Epithelial cell of esophagus (primary cell): ENCODE measurements at regions not wholly inside any gene's neighbourhood (a gene's known extent, or its start where the extent isn't known, plus 50 kb on each side); places are given as distances from the start of the nearest gene placed in this dataset.
"Not testable (repeated sequence)": the region's sequence is repeated elsewhere in the genome, so short reads cannot be mapped to it uniquely, and the experiment has no call there.

ENCODE experiments used
- DNase-seq: peaks from one replicate; pipeline ENCODE4 v3.0.0; 2010; ENCODE audit warnings: low read depth
- H3K4me3 ChIP-seq: 2 replicates; pipeline ENCODE4 v1.5.1; 2011; ENCODE audit warnings: mild to moderate bottlenecking, low read length, control low read depth
- TF ChIP-seq, protein P1 (sequence below): IDR thresholded peaks from 2 replicates; pipeline ENCODE4 v1.5.1; 2011; ENCODE audit warnings: low read depth, mild to moderate bottlenecking, low read length, control low read depth, inconsistent platforms; ENCODE audit not compliant: insufficient read depth; ENCODE audit errors: missing control alignments

DNA sequence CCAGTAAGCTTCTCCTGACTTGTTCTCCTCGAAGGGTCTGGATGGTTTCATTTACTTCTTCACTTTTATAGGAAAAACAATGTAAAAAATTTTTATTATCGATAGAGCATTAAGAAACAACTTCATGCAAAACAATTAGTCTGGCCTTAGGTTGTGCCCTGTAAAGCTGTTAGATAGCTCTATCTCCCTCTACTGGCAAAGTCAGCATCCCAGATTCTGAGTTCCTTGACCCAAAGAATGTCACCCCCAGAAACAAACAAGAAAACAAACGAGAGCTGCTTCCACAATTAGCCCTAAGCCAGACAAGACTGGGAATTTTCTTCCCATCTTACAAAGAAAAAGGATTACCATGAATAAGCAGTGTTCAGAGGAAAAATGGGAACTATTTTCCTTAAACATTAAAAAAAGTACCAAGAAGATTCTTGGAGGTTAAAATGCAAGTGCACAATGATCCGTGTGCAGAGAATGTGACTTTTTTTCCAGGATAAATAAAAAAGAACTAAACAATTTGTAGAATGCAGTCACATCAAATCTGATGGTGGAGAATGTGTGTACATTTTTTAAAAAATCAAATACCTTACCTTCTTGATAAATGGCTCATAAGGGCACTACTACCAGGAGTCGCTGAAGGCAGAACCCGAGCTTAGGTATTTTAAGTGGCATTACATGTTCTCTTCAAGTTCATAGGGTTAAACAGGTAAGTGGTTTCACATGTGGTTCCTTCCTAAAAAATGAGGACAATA, 293.2 kb downstream of the FBXO8 start:
- TF ChIP-seq, protein P1, sequence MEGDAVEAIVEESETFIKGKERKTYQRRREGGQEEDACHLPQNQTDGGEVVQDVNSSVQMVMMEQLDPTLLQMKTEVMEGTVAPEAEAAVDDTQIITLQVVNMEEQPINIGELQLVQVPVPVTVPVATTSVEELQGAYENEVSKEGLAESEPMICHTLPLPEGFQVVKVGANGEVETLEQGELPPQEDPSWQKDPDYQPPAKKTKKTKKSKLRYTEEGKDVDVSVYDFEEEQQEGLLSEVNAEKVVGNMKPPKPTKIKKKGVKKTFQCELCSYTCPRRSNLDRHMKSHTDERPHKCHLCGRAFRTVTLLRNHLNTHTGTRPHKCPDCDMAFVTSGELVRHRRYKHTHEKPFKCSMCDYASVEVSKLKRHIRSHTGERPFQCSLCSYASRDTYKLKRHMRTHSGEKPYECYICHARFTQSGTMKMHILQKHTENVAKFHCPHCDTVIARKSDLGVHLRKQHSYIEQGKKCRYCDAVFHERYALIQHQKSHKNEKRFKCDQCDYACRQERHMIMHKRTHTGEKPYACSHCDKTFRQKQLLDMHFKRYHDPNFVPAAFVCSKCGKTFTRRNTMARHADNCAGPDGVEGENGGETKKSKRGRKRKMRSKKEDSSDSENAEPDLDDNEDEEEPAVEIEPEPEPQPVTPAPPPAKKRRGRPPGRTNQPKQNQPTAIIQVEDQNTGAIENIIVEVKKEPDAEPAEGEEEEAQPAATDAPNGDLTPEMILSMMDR, result peak; percentile 61
- no peak overlapping the region for H3K4me3 ChIP-seq
- DNase-seq, result peak; percentile 45

DNA sequence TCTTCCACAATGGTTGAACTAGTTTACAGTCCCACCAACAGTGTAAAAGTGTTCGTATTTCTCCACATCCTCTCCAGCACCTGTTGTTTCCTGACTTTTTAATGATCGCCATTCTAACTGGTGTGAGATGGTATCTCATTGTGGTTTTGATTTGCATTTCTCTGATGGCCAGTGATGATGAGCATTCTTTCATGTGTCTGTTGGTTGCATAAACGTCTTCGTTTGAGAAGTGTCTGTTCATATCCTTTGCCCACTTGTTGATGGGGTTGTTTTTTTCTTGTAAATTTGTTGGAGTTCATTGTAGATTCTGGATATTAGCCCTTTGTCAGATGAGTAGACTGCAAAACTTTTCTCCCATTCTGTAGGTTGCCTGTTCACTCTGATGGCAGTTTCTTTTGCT, 319.9 kb downstream of the FBXO8 start:
- not testable (repeated sequence) for DNase-seq, H3K4me3 ChIP-seq

- TF ChIP-seq, protein P1, result no peak
- DNase-seq, result no peak
- no peak overlapping the region for H3K4me3 ChIP-seq
Measured at GRCh38 chr4:173960398-173960797, 323.1 kb downstream of the FBXO8 start.

- TF ChIP-seq, protein P1, result no peak
- peak; percentile 54 for DNase-seq
- H3K4me3 ChIP-seq, result no peak overlapping the region
Measured at GRCh38 chr4:173958445-173958844, 325.0 kb downstream of the FBXO8 start.

- TF ChIP-seq, protein P1, result no peak
- H3K4me3 ChIP-seq, result no peak overlapping the region
- DNase-seq, result no peak
Measured at GRCh38 chr4:173943547-173943946, 339.9 kb downstream of the FBXO8 start.

GRCh38 chr4:173940146-173940545, 343.3 kb downstream of the FBXO8 start:
- no peak overlapping the region for H3K4me3 ChIP-seq
- TF ChIP-seq, protein P1, result no peak
- DNase-seq, result no peak

GRCh38 chr4:173937631-173938270, 345.7 kb downstream of the FBXO8 start:
- TF ChIP-seq, protein P1, result no peak
- no peak for DNase-seq
- no peak overlapping the region for H3K4me3 ChIP-seq
